CD14-positive monocyte (primary cell): ENCODE measurements at regions not wholly inside any gene's neighbourhood (a gene's known extent, or its start where the extent isn't known, plus 50 kb on each side); places are given as distances from the start of the nearest gene placed in this dataset.

Experiments
- DNase-seq, 3 donors: peaks; one replicate each; pipeline ENCODE4 v3.0.0-alpha.2; 2011 to 2022
- H2AFZ ChIP-seq: 2 replicates; pipeline ENCODE4 v1.6.0; 2012; ENCODE audit warnings: mild to moderate bottlenecking, low read depth, low read length, inconsistent platforms; ENCODE audit not compliant: insufficient read depth, poor library complexity, severe bottlenecking
- H3K27ac ChIP-seq, 2 donors: 1 replicate in 1 of 2; 2 replicates in 1 of 2; pipeline ENCODE4 v1.5.1; 2012 to 2013; ENCODE audit warnings: low read length in 2 of 2, control low read depth in 1 of 2, inconsistent platforms in 1 of 2, low read depth in 1 of 2, mild to moderate bottlenecking in 1 of 2
- H3K27me3 ChIP-seq, 2 donors: one replicate each; pipeline versions ENCODE4 v1.6.0 to v1.6.1; 2011 to 2013; ENCODE audit warnings: low read length in 2 of 2; ENCODE audit not compliant: control insufficient read depth in 2 of 2, insufficient read depth in 2 of 2
- H3K36me3 ChIP-seq, 2 donors: replicated peaks in 1 of 2; 1 replicate in 1 of 2; 2 replicates in 1 of 2; pipeline versions ENCODE4 v1.5.1 to v1.6.1; 2012 to 2013; ENCODE audit warnings: low read length in 2 of 2, control low read depth in 1 of 2, inconsistent platforms in 1 of 2, mild to moderate bottlenecking in 1 of 2; ENCODE audit not compliant: insufficient read depth in 2 of 2, control insufficient read depth in 1 of 2
- H3K4me1 ChIP-seq, 2 donors: 1 replicate in 1 of 2; 2 replicates in 1 of 2; pipeline versions ENCODE4 v1.5.1 to v1.6.1; 2012 to 2013; ENCODE audit warnings: low read length in 2 of 2, control low read depth in 1 of 2, inconsistent platforms in 1 of 2, mild to moderate bottlenecking in 1 of 2, moderate library complexity in 1 of 2; ENCODE audit not compliant: insufficient read depth in 2 of 2, control insufficient read depth in 1 of 2
- H3K4me2 ChIP-seq: replicated peaks from 2 replicates; pipeline ENCODE3; 2012; ENCODE audit warnings: low read length, moderate library complexity, mild to moderate bottlenecking; ENCODE audit not compliant: poor library complexity, severe bottlenecking; ENCODE audit errors: extremely low read depth
- H3K4me3 ChIP-seq, 3 experiments: fragments of 200-600 bp in 1 of 3; sonication (generic) in 1 of 3; replicated peaks in 1 of 3; 1 replicate in 2 of 3; 2 replicates in 1 of 3; pipeline ENCODE4 v1.5.1; 2011 to 2013; ENCODE audit warnings: low read length in 3 of 3, mild to moderate bottlenecking in 3 of 3, control low read depth in 2 of 3, low read depth in 2 of 3, inconsistent platforms in 1 of 3, moderate library complexity in 1 of 3
- H3K79me2 ChIP-seq: 2 replicates; pipeline ENCODE4 v1.6.0; 2012; ENCODE audit warnings: mild to moderate bottlenecking, control low read depth, inconsistent platforms, low read length, moderate library complexity; ENCODE audit not compliant: insufficient read depth
- H3K9ac ChIP-seq: 2 replicates; pipeline ENCODE4 v1.6.0; 2017; ENCODE audit warnings: low read length, mild to moderate bottlenecking; ENCODE audit not compliant: insufficient read depth, poor library complexity, severe bottlenecking
- H3K9me3 ChIP-seq, 2 donors: replicated peaks in 1 of 2; 1 replicate in 1 of 2; 2 replicates in 1 of 2; pipeline versions ENCODE4 v1.5.1 to v1.6.1; 2012 to 2013; ENCODE audit warnings: low read length in 2 of 2, control low read depth in 1 of 2; ENCODE audit not compliant: control insufficient read depth in 1 of 2, insufficient read depth in 1 of 2
- H4K20me1 ChIP-seq: 2 replicates; pipeline ENCODE4 v1.6.0; 2012; ENCODE audit warnings: mild to moderate bottlenecking, low read length, control low read depth, moderate library complexity; ENCODE audit not compliant: insufficient read depth
- H3K27ac Mint-ChIP-seq, 7 donors: one replicate each; pipeline ENCODE4 v1.8.0; 2020; ENCODE audit warnings: mild to moderate bottlenecking in 7 of 7, mixed read lengths in 7 of 7, moderate library complexity in 6 of 7, inconsistent platforms in 2 of 7
- H3K27me3 Mint-ChIP-seq, 3 donors: one replicate each; pipeline ENCODE4 v1.8.0; 2021 to 2022; ENCODE audit warnings: low read depth in 3 of 3, mild to moderate bottlenecking in 3 of 3, mixed read lengths in 3 of 3, moderate library complexity in 3 of 3, inconsistent platforms in 1 of 3
- H3K36me3 Mint-ChIP-seq, 2 donors: one replicate each; pipeline ENCODE4 v1.8.0; 2020; ENCODE audit warnings: mixed read lengths in 2 of 2, inconsistent platforms in 1 of 2, mild to moderate bottlenecking in 1 of 2
- H3K4me1 Mint-ChIP-seq: one replicate; pipeline ENCODE4 v1.8.0; 2020; ENCODE audit warnings: mild to moderate bottlenecking, mixed read lengths
- H3K4me3 Mint-ChIP-seq, 2 donors: one replicate each; pipeline ENCODE4 v1.8.0; 2020; ENCODE audit warnings: mild to moderate bottlenecking in 2 of 2, mixed read lengths in 2 of 2, moderate library complexity in 1 of 2
- H3K9me3 Mint-ChIP-seq, 7 donors: one replicate each; pipeline ENCODE4 v1.8.0; 2020 to 2022; ENCODE audit warnings: mixed read lengths in 7 of 7, mild to moderate bottlenecking in 6 of 7, moderate library complexity in 6 of 7, inconsistent platforms in 2 of 7
- WGBS: methylation state at CpG from one replicate; pipeline ENCODE4 v1.1.5; 2013; ENCODE audit warnings: missing lambda C conversion rate; ENCODE audit not compliant: insufficient coverage; 5-methylcytosine and 5-hydroxymethylcytosine counted together
- intact Hi-C, 2 donors: fragments of 100-400 bp; cut with micrococcal nuclease; formaldehyde crosslinking; loops; one replicate each; pipeline versions ENCODE4 v1.15.0 to v1.15.1; 2023
- TF ChIP-seq, protein P1 (sequence below): fragments of 200-600 bp; IDR thresholded peaks from one replicate; pipeline ENCODE4 v1.8.0; 2022; ENCODE audit warnings: antibody characterized with exemption, mild to moderate bottlenecking

DNA sequence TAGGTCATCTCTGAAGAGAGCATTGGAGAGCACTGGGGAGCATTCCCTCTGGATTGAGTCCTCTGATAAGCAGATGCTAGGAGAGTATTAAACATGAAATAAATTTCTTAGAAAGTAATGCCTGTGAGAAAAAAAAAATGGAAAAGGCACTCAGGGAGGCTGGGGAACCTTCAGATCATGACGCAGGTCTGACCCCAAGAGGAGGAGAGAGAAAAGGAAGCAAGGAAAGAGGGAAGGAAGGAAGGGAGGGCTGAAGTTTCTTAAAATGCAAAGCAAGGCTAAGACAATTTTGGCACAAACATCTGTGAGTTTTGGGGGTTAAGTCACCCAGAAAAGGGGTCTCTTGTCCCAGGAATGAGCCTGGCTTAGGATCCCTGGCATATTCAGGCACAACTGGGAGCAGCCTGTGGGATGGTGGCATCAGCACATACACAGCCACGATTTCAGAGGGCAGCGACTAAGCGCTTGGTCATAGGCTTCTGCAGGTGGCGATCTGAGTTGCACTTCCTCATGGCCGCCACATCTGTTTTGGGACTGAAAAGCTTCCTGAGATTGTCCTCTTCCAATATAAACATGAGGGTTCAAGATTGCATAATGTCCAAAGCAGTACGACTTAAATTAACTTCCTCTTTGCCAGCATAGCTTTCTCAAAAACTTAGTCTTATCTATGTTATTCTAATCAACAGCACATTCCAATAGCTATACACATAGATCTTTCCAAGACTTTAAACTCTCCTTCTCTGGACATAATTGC, 692.7 kb downstream of the DNAH5 start:
- H3K4me1 Mint-ChIP-seq, result peaks cover 10% of the 10 kb centered on the region
- Histone ChIP-seq H3K27ac (no peak overlapping the region), H3K4me3 (no peak overlapping the region), H3K9ac (no peak overlapping the region), H3K79me2 (no peaks in the 10 kb centered on the region), H3K4me1 (peaks cover 7% of the 10 kb centered on the region in 2 donors), H3K4me2 (peak overlapping the region; percentile 26), H3K27me3 (no peaks in the 10 kb centered on the region), H3K36me3 (no peaks in the 10 kb centered on the region), H3K9me3 (no peaks in the 10 kb centered on the region), H2AFZ (no peak overlapping the region), H4K20me1 (no peaks in the 10 kb centered on the region)
- intact Hi-C loops, result no loop called here
- peak overlapping the region; percentile 31 to 36 for H3K4me3 Mint-ChIP-seq
- DNase-seq, result peak in 1 of 3 donors; percentile 7
- TF ChIP-seq, protein P1, sequence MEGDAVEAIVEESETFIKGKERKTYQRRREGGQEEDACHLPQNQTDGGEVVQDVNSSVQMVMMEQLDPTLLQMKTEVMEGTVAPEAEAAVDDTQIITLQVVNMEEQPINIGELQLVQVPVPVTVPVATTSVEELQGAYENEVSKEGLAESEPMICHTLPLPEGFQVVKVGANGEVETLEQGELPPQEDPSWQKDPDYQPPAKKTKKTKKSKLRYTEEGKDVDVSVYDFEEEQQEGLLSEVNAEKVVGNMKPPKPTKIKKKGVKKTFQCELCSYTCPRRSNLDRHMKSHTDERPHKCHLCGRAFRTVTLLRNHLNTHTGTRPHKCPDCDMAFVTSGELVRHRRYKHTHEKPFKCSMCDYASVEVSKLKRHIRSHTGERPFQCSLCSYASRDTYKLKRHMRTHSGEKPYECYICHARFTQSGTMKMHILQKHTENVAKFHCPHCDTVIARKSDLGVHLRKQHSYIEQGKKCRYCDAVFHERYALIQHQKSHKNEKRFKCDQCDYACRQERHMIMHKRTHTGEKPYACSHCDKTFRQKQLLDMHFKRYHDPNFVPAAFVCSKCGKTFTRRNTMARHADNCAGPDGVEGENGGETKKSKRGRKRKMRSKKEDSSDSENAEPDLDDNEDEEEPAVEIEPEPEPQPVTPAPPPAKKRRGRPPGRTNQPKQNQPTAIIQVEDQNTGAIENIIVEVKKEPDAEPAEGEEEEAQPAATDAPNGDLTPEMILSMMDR, result no peak
- WGBS, result 4% methylated on average over 7 of the region's 7 CpGs
- no peaks in the 10 kb centered on the region for H3K27me3 Mint-ChIP-seq
- peaks cover 0 to 2% (median 0%) of the 10 kb centered on the region in 7 donors for H3K9me3 Mint-ChIP-seq
- no peaks in the 10 kb centered on the region for H3K36me3 Mint-ChIP-seq
- H3K27ac Mint-ChIP-seq, result peak overlapping the region in 1 of 7 donors; percentile 68

DNA sequence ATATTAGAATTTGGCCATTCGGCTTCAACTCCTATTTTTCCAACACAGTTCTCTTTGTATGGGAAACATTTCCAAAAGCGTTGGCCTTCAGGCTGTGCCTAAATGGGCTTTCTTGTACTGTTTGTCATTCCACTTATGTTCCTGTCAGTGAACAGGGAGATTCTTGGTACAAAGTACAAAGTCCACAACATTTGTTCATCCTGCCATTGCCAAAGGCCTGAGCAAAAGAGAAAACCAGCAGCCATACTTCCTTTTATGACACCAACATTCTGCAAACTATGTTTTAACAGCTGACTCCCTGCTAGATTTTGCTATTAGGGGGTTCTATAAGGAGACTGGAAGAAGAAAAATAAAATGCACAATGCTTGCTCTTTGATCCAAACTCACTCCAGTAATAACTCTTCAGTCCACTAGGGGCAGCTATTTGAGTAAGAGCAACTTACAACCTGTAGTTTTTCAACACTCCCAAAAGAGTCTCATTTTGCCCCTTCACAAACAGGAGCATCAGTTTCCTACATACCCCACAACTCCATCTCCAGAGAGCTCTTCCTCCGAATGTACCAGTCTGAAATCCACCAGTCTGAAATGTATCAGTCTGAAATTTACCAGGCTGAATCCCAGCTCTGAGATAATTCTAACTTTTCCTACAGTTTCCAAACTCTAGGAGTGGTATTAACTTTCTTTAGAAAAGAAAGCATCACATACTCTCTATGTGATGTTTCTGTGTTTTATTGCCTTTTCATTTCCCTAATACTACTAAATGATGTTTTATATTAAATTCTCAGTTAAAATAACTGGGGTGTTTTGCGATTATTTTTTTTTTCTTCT, 693.8 kb downstream of the DNAH5 start:
- H3K36me3 Mint-ChIP-seq, result no peaks in the 10 kb centered on the region
- Histone ChIP-seq H3K4me2 (no peak overlapping the region), H3K27ac (no peak overlapping the region), H3K9me3 (no peaks in the 10 kb centered on the region), H3K79me2 (no peaks in the 10 kb centered on the region), H3K4me1 (peaks cover 7% of the 10 kb centered on the region in 2 donors), H4K20me1 (no peaks in the 10 kb centered on the region), H3K4me3 (no peak overlapping the region), H2AFZ (no peak overlapping the region), H3K9ac (no peak overlapping the region), H3K27me3 (no peaks in the 10 kb centered on the region), H3K36me3 (no peaks in the 10 kb centered on the region)
- TF ChIP-seq, protein P1, result peak; percentile 49
- no peaks in the 10 kb centered on the region for H3K27me3 Mint-ChIP-seq
- intact Hi-C loops, result no loop called here
- H3K9me3 Mint-ChIP-seq, result peaks cover 0 to 1% (median 0%) of the 10 kb centered on the region in 7 donors
- WGBS, result 86% methylated on average over 1 of the region's 4 CpGs
- no peak for DNase-seq
- no peak overlapping the region for H3K27ac Mint-ChIP-seq
- H3K4me1 Mint-ChIP-seq, result peaks cover 10% of the 10 kb centered on the region
- H3K4me3 Mint-ChIP-seq, result no peak overlapping the region
